A549 (cell line): ENCODE measurements at regions not wholly inside any gene's neighbourhood (a gene's known extent, or its start where the extent isn't known, plus 50 kb on each side); places are given as distances from the start of the nearest gene placed in this dataset.

Experiments
- CEBPB ChIP-seq, 2 experiments: fragments of >200 bp in 1 of 2; sonication (Bioruptor Twin) in 1 of 2; formaldehyde crosslinking in 1 of 2; IDR thresholded peaks; 2 replicates each; pipeline ENCODE4 v1.6.1; 2012 to 2016
- EP300 ChIP-seq, 2 experiments: fragments of >200 bp; sonication (Bioruptor Twin); formaldehyde crosslinking; IDR thresholded peaks; 2 replicates in 1 of 2; 3 replicates in 1 of 2; pipeline ENCODE4 v1.6.1; 2016 to 2017
- MAFK ChIP-seq: fragments of 450-650 bp; IDR thresholded peaks from 2 replicates; pipeline ENCODE4 v1.6.1; 2014; ENCODE audit not compliant: partially characterized antibody
- POLR2A ChIP-seq: IDR thresholded peaks from 2 replicates; pipeline ENCODE4 v1.6.1; 2012; ENCODE audit warnings: mild to moderate bottlenecking, low read length
- TF ChIP-seq, protein P1 (sequence below): IDR thresholded peaks from 2 replicates; pipeline ENCODE4 v1.6.1; 2012
- TF ChIP-seq, protein P2 (sequence below): fragments of >200 bp; sonication (Bioruptor Twin); formaldehyde crosslinking; IDR thresholded peaks from 3 replicates; pipeline ENCODE4 v1.5.1; 2016
- TF ChIP-seq, protein P3 (sequence below): IDR thresholded peaks from 2 replicates; pipeline ENCODE4 v1.6.1; 2012; ENCODE audit warnings: low read depth, borderline replicate concordance

DNA sequence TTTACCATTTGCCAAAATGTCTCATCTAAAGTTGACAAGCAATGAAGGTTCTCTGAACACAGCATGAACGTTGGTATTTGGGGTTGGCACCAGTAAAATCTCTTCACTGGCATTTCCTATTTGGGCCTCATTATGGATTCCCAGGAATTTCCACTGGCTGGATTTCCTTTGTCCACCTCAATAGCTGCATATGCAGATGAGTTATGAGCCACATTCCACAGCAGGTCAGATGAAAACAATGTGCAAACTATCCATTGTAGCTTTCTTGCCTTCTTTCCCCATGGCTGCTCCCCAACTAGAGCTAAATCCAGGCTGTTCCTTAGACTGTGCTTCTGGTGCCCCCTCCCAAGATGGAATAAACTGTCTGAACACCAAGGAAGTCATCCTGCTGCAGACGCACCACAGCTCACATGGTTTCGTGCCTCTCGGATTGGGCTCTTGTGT, 168.1 kb upstream of the FGGY start:
- no peak for TF ChIP-seq EP300 (IDR thresholded peaks at IDR 0.05)
- TF ChIP-seq, protein P1, sequence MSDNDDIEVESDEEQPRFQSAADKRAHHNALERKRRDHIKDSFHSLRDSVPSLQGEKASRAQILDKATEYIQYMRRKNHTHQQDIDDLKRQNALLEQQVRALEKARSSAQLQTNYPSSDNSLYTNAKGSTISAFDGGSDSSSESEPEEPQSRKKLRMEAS: no peak
- no peak for TF ChIP-seq POLR2A
- TF ChIP-seq, protein P2, sequence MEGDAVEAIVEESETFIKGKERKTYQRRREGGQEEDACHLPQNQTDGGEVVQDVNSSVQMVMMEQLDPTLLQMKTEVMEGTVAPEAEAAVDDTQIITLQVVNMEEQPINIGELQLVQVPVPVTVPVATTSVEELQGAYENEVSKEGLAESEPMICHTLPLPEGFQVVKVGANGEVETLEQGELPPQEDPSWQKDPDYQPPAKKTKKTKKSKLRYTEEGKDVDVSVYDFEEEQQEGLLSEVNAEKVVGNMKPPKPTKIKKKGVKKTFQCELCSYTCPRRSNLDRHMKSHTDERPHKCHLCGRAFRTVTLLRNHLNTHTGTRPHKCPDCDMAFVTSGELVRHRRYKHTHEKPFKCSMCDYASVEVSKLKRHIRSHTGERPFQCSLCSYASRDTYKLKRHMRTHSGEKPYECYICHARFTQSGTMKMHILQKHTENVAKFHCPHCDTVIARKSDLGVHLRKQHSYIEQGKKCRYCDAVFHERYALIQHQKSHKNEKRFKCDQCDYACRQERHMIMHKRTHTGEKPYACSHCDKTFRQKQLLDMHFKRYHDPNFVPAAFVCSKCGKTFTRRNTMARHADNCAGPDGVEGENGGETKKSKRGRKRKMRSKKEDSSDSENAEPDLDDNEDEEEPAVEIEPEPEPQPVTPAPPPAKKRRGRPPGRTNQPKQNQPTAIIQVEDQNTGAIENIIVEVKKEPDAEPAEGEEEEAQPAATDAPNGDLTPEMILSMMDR: no peak
- TF ChIP-seq, protein P3, sequence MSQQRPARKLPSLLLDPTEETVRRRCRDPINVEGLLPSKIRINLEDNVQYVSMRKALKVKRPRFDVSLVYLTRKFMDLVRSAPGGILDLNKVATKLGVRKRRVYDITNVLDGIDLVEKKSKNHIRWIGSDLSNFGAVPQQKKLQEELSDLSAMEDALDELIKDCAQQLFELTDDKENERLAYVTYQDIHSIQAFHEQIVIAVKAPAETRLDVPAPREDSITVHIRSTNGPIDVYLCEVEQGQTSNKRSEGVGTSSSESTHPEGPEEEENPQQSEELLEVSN: no peak
- TF ChIP-seq MAFK: no peak
- TF ChIP-seq CEBPB (IDR thresholded peaks at IDR 0.05): no peak
